Esophagus muscularis mucosa (tissue), 4 donors: ENCODE measurements at regions not wholly inside any gene's neighbourhood (a gene's known extent, or its start where the extent isn't known, plus 50 kb on each side); places are given as distances from the start of the nearest gene placed in this dataset.

ENCODE experiments used
- DNase-seq: peaks from one replicate; pipeline ENCODE4 v3.0.0-alpha.2; 2017; ENCODE audit errors: extremely low spot score
- H3K27ac ChIP-seq, 4 donors: fragments of 200-600 bp; sonication (generic); replicated peaks in 1 of 4; 1 replicate in 3 of 4; 2 replicates in 1 of 4; pipeline ENCODE4 v1.5.1; 2016 to 2019; ENCODE audit warnings: mild to moderate bottlenecking in 1 of 4
- H3K27me3 ChIP-seq, 4 donors: fragments of 200-600 bp; sonication (generic); one replicate each; pipeline versions ENCODE4 v1.5.1 to v1.6.0; 2016 to 2019
- H3K36me3 ChIP-seq, 4 donors: fragments of 200-600 bp; sonication (generic); one replicate each; pipeline ENCODE4 v1.5.1; 2016 to 2019
- H3K4me1 ChIP-seq, 4 donors: fragments of 200-600 bp; sonication (generic); one replicate each; pipeline ENCODE4 v1.5.1; 2016 to 2019
- H3K4me3 ChIP-seq, 4 donors: fragments of 200-600 bp; sonication (generic); 1 replicate in 2 of 4; 2 replicates in 2 of 4; pipeline ENCODE4 v1.5.1; 2016 to 2019; ENCODE audit warnings: mild to moderate bottlenecking in 4 of 4, moderate library complexity in 1 of 4
- H3K9me3 ChIP-seq, 4 donors: fragments of 200-600 bp; sonication (generic); 1 replicate in 3 of 4; 2 replicates in 1 of 4; pipeline ENCODE4 v1.5.1; 2016 to 2019
- CTCF ChIP-seq, 3 experiments: fragments of 200-600 bp in 2 of 3; fragments of 450-650 bp in 1 of 3; sonication (generic) in 2 of 3; IDR thresholded peaks; one replicate each; pipeline ENCODE4 v1.5.1; 2017 to 2019; ENCODE audit warnings: antibody characterized with exemption in 3 of 3, mild to moderate bottlenecking in 2 of 3, moderate library complexity in 1 of 3
- EP300 ChIP-seq: sonication (generic); formaldehyde crosslinking; IDR thresholded peaks from one replicate; pipeline ENCODE4 v1.6.1; 2017; ENCODE audit warnings: antibody characterized with exemption
- POLR2A ChIP-seq: fragments of 450-650 bp; IDR thresholded peaks from one replicate; pipeline ENCODE4 v1.6.1; 2017; ENCODE audit warnings: antibody characterized with exemption, moderate library complexity, mild to moderate bottlenecking, low read depth
- POLR2AphosphoS5 ChIP-seq, 2 donors: sonication (generic); formaldehyde crosslinking; IDR thresholded peaks; one replicate each; pipeline ENCODE4 v1.6.1; 2017; ENCODE audit warnings: antibody characterized with exemption in 2 of 2
- WGBS: methylation state at CpG from one replicate; pipeline ENCODE4 v1.1.5; 2018; 5-methylcytosine and 5-hydroxymethylcytosine counted together
- intact Hi-C: fragments of 100-400 bp; cut with DNase I; formaldehyde crosslinking; loops from one replicate; pipeline ENCODE4 v1.15.1; 2023

- intact Hi-C loops: no loop called here
- 75% methylated on average over 5 of the region's 5 CpGs for WGBS
- TF ChIP-seq POLR2A (no peak), POLR2AphosphoS5 (IDR thresholded peaks at IDR 0.05) (no peak), CTCF (IDR thresholded peaks at IDR 0.05) (peak in 1 of 3 experiments; percentile 12)
- H3K4me1 ChIP-seq: peaks cover 0 to 4% (median 0%) of the 10 kb centered on the region in 4 donors
- no peaks in the 10 kb centered on the region for H3K36me3 ChIP-seq
- H3K27ac ChIP-seq: no peak overlapping the region
- H3K4me3 ChIP-seq: no peak overlapping the region
- DNase-seq: no peak
- H3K27me3 ChIP-seq: no peaks in the 10 kb centered on the region
- no peaks in the 10 kb centered on the region for H3K9me3 ChIP-seq
Measured at GRCh38 chr7:13179011-13179582, 491.7 kb downstream of the ARL4A start.

- WGBS: 35% methylated on average over 5 of the region's 5 CpGs
- H3K36me3 ChIP-seq: no peaks in the 10 kb centered on the region
- H3K27ac ChIP-seq: no peak overlapping the region
- H3K9me3 ChIP-seq: no peaks in the 10 kb centered on the region
- intact Hi-C loops: no loop called here
- TF ChIP-seq POLR2A: no peak
- no peak for TF ChIP-seq EP300
- TF ChIP-seq CTCF (IDR thresholded peaks at IDR 0.05): no peak
- TF ChIP-seq POLR2AphosphoS5 (IDR thresholded peaks at IDR 0.05): no peak
- DNase-seq: no peak
- no peak overlapping the region for H3K4me3 ChIP-seq
- no peaks in the 10 kb centered on the region for H3K27me3 ChIP-seq
- H3K4me1 ChIP-seq: peaks cover 0 to 4% (median 0%) of the 10 kb centered on the region in 4 donors
Measured at GRCh38 chr7:13179775-13180523, 492.5 kb downstream of the ARL4A start.

GRCh38 chr7:13181216-13181615 is 493.8 kb downstream of the ARL4A start:
- no peak for DNase-seq
- intact Hi-C loops: no loop called here
- WGBS: 46% methylated on average over 3 of the region's 3 CpGs

GRCh38 chr7:13185139-13185538 is 497.7 kb downstream of the ARL4A start:
- Histone ChIP-seq H3K4me1 (peaks cover 0 to 1% (median 0%) of the 10 kb centered on the region in 4 donors), H3K36me3 (no peaks in the 10 kb centered on the region), H3K27ac (no peak overlapping the region), H3K9me3 (no peaks in the 10 kb centered on the region), H3K4me3 (no peak overlapping the region), H3K27me3 (no peaks in the 10 kb centered on the region)
- intact Hi-C loops: no loop called here
- no peak for DNase-seq
- TF ChIP-seq POLR2A (no peak), POLR2AphosphoS5 (IDR thresholded peaks at IDR 0.05) (no peak), EP300 (no peak), CTCF (IDR thresholded peaks at IDR 0.05) (no peak)

More at GRCh38 chr7:13181216-13181615, 493.8 kb downstream of the ARL4A start:
- no peak overlapping the region for H3K4me3 ChIP-seq
- no peak for TF ChIP-seq CTCF (IDR thresholded peaks at IDR 0.05)
- no peak for TF ChIP-seq POLR2AphosphoS5 (IDR thresholded peaks at IDR 0.05)
- no peak for TF ChIP-seq EP300
- no peak overlapping the region for H3K27ac ChIP-seq
- H3K4me1 ChIP-seq: peaks cover 0 to 4% (median 0%) of the 10 kb centered on the region in 4 donors
- no peaks in the 10 kb centered on the region for H3K27me3 ChIP-seq
- no peaks in the 10 kb centered on the region for H3K36me3 ChIP-seq
- no peaks in the 10 kb centered on the region for H3K9me3 ChIP-seq
